ENCODE measurements at regions not wholly inside any gene's neighbourhood (a gene's known extent, or its start where the extent isn't known, plus 50 kb on each side); places are given as distances from the start of the nearest gene placed in this dataset.

GRCh38 chr17:74019271-74019670, 184.2 kb upstream of the RPL38 start:
- ChIA-PET POLR2A (no interaction called here), CTCF (interaction anchor here (0.6 kb wide), 1 partner anchor 10 kb away, joined by 3 read pairs; no protein-coding TSS in a partner anchor)
- no peak for TF ChIP-seq SP1 (IDR thresholded peaks at IDR 0.05)
- no peak for TF ChIP-seq FOXA1 (IDR thresholded peaks at IDR 0.05)
- no peak for TF ChIP-seq ELF4 (IDR thresholded peaks at IDR 0.05)
- TF ChIP-seq TARDBP (IDR thresholded peaks at IDR 0.05), result no peak
- TF ChIP-seq NFRKB (IDR thresholded peaks at IDR 0.05), result no peak
- no peak for TF ChIP-seq FOXK2 (IDR thresholded peaks at IDR 0.05)
- no peak for DNase-seq (ENCODE audit: extremely low spot score)

- no peak for DNase-seq (ENCODE audit: extremely low spot score)
- CTCF ChIA-PET, result interaction anchor here (0.6 kb wide), 1 partner anchor 11 kb away, joined by 3 read pairs; no protein-coding TSS in a partner anchor
- POLR2A ChIA-PET, result no interaction called here
- TF ChIP-seq ARNT (IDR thresholded peaks at IDR 0.05) (no peak), ZNF384 (IDR thresholded peaks at IDR 0.05) (no peak), SUZ12 (IDR thresholded peaks at IDR 0.05) (no peak), NFRKB (IDR thresholded peaks at IDR 0.05) (no peak), FOXM1 (IDR thresholded peaks at IDR 0.05; ENCODE audit: borderline replicate concordance) (no peak), PKNOX1 (IDR thresholded peaks at IDR 0.05) (no peak), BHLHE40 (IDR thresholded peaks at IDR 0.05; ENCODE audit: borderline replicate concordance) (no peak), FOXK2 (IDR thresholded peaks at IDR 0.05) (no peak), L3MBTL2 (conservative IDR thresholded peaks at IDR 0.05) (no peak)
Measured at GRCh38 chr17:74019860-74020259, 183.6 kb upstream of the RPL38 start.

- no peak for DNase-seq (ENCODE audit: extremely low spot score)
- TF ChIP-seq L3MBTL2 (conservative IDR thresholded peaks at IDR 0.05) (no peak), ZNF384 (IDR thresholded peaks at IDR 0.05) (no peak), TARDBP (IDR thresholded peaks at IDR 0.05) (no peak)
- CTCF ChIA-PET, result no interaction called here
- POLR2A ChIA-PET, result no interaction called here
Measured at GRCh38 chr17:74020522-74020921, 183.0 kb upstream of the RPL38 start.

- no peak for DNase-seq (ENCODE audit: extremely low spot score)
- CTCF ChIA-PET, result no interaction called here
- POLR2A ChIA-PET, result no interaction called here
- TF ChIP-seq ZNF384 (IDR thresholded peaks at IDR 0.05) (peak; percentile 80), FOXK2 (IDR thresholded peaks at IDR 0.05) (no peak), CTBP1 (IDR thresholded peaks at IDR 0.05; ENCODE audit: borderline replicate concordance) (no peak), TARDBP (IDR thresholded peaks at IDR 0.05) (no peak), FOXA1 (IDR thresholded peaks at IDR 0.05) (no peak), ELF4 (IDR thresholded peaks at IDR 0.05) (no peak), SUZ12 (IDR thresholded peaks at IDR 0.05) (no peak)
Measured at GRCh38 chr17:74024871-74025531, 178.5 kb upstream of the RPL38 start.

GRCh38 chr17:74027444-74027843, 176.0 kb upstream of the RPL38 start:
- ChIA-PET POLR2A (no interaction called here), CTCF (no interaction called here)
- no peak for DNase-seq (ENCODE audit: extremely low spot score)
- no peak for TF ChIP-seq FOXK2 (IDR thresholded peaks at IDR 0.05)
- no peak for TF ChIP-seq ARNT (IDR thresholded peaks at IDR 0.05)
- no peak for TF ChIP-seq BHLHE40 (IDR thresholded peaks at IDR 0.05; ENCODE audit: borderline replicate concordance)
- no peak for TF ChIP-seq PKNOX1 (IDR thresholded peaks at IDR 0.05)
- TF ChIP-seq FOXA1 (IDR thresholded peaks at IDR 0.05), result no peak
- no peak for TF ChIP-seq LEF1 (IDR thresholded peaks at IDR 0.05; ENCODE audit: borderline replicate concordance)
- TF ChIP-seq TARDBP (IDR thresholded peaks at IDR 0.05), result no peak
- TF ChIP-seq ELF4 (IDR thresholded peaks at IDR 0.05), result no peak
- TF ChIP-seq SP1 (IDR thresholded peaks at IDR 0.05), result no peak
- TF ChIP-seq ZNF384 (IDR thresholded peaks at IDR 0.05), result no peak
- no peak for TF ChIP-seq FOXM1 (IDR thresholded peaks at IDR 0.05; ENCODE audit: borderline replicate concordance)
- no peak for TF ChIP-seq CTBP1 (IDR thresholded peaks at IDR 0.05; ENCODE audit: borderline replicate concordance)
- TF ChIP-seq SUZ12 (IDR thresholded peaks at IDR 0.05), result no peak
- TF ChIP-seq HDGF (IDR thresholded peaks at IDR 0.05; ENCODE audit: borderline replicate concordance), result no peak
- no peak for TF ChIP-seq NFRKB (IDR thresholded peaks at IDR 0.05)
- no peak for TF ChIP-seq L3MBTL2 (conservative IDR thresholded peaks at IDR 0.05)

GRCh38 chr17:74028354-74029116, 174.9 kb upstream of the RPL38 start:
- ChIA-PET POLR2A (no interaction called here), CTCF (interaction anchor here (0.7 kb wide), 1 partner anchor 258 kb away, joined by 3 read pairs; no protein-coding TSS in a partner anchor)
- no peak for DNase-seq (ENCODE audit: extremely low spot score)

More at GRCh38 chr17:74028354-74029116, 174.9 kb upstream of the RPL38 start:
- no peak for TF ChIP-seq SP1 (IDR thresholded peaks at IDR 0.05)
- TF ChIP-seq FOXK2 (IDR thresholded peaks at IDR 0.05), result no peak
- TF ChIP-seq SUZ12 (IDR thresholded peaks at IDR 0.05), result no peak
- no peak for TF ChIP-seq FOXA1 (IDR thresholded peaks at IDR 0.05)
- TF ChIP-seq NFRKB (IDR thresholded peaks at IDR 0.05), result no peak
- TF ChIP-seq BHLHE40 (IDR thresholded peaks at IDR 0.05; ENCODE audit: borderline replicate concordance), result no peak
- TF ChIP-seq TARDBP (IDR thresholded peaks at IDR 0.05), result no peak
- TF ChIP-seq FOXM1 (IDR thresholded peaks at IDR 0.05; ENCODE audit: borderline replicate concordance), result no peak
- no peak for TF ChIP-seq PKNOX1 (IDR thresholded peaks at IDR 0.05)
- no peak for TF ChIP-seq CTBP1 (IDR thresholded peaks at IDR 0.05; ENCODE audit: borderline replicate concordance)
- no peak for TF ChIP-seq L3MBTL2 (conservative IDR thresholded peaks at IDR 0.05)
- TF ChIP-seq ELF4 (IDR thresholded peaks at IDR 0.05), result no peak
- no peak for TF ChIP-seq LEF1 (IDR thresholded peaks at IDR 0.05; ENCODE audit: borderline replicate concordance)
- no peak for TF ChIP-seq HDGF (IDR thresholded peaks at IDR 0.05; ENCODE audit: borderline replicate concordance)
- no peak for TF ChIP-seq ZNF384 (IDR thresholded peaks at IDR 0.05)

Data from HEK293T (cell line).